ENCODE measurements at regions not wholly inside any gene's neighbourhood (a gene's known extent, or its start where the extent isn't known, plus 50 kb on each side); places are given as distances from the start of the nearest gene placed in this dataset.

- ATAC-seq (no peak), DNase-seq (no peak)
- intact Hi-C loops (cut with micrococcal nuclease) = no loop called here
- peaks cover 4% of the 10 kb centered on the region for H3K9me3 Mint-ChIP-seq
- H3K4me1 Mint-ChIP-seq (ENCODE audit: low read depth) = no peaks in the 10 kb centered on the region
- H3K4me3 Mint-ChIP-seq = no peak overlapping the region
- H3K36me3 Mint-ChIP-seq (ENCODE audit: low read depth) = no peaks in the 10 kb centered on the region
- H3K27me3 Mint-ChIP-seq = no peaks in the 10 kb centered on the region
- TF ChIP-seq CTCF (IDR thresholded peaks at IDR 0.05) = no peak
- ChIA-PET POLR2A (interaction anchor here (0.6 kb wide), 1 partner anchor 9 kb away, joined by 3 read pairs; no protein-coding TSS in a partner anchor), CTCF (no interaction called here)
- H3K27ac Mint-ChIP-seq = no peak overlapping the region
Measured at GRCh38 chr11:98099371-98099770, 921.4 kb upstream of the CNTN5 start.

GRCh38 chr11:98100689-98101088 lies 920.1 kb upstream of the CNTN5 start:
- ChIA-PET CTCF (no interaction called here), POLR2A (no interaction called here)
- Mint-ChIP-seq H3K27ac (no peak overlapping the region), H3K9me3 (peaks cover 4% of the 10 kb centered on the region), H3K4me1 (ENCODE audit: low read depth) (no peaks in the 10 kb centered on the region), H3K4me3 (no peak overlapping the region), H3K27me3 (no peaks in the 10 kb centered on the region), H3K36me3 (ENCODE audit: low read depth) (no peaks in the 10 kb centered on the region)
- TF ChIP-seq CTCF (IDR thresholded peaks at IDR 0.05) = no peak
- DNase-seq (no peak), ATAC-seq (no peak)
- intact Hi-C loops (cut with micrococcal nuclease) = no loop called here

GRCh38 chr11:98101329-98101728 lies 919.4 kb upstream of the CNTN5 start:
- ChIA-PET POLR2A (no interaction called here), CTCF (no interaction called here)
- Mint-ChIP-seq H3K4me1 (ENCODE audit: low read depth) (no peaks in the 10 kb centered on the region), H3K27me3 (no peaks in the 10 kb centered on the region), H3K4me3 (no peak overlapping the region), H3K36me3 (ENCODE audit: low read depth) (no peaks in the 10 kb centered on the region), H3K27ac (no peak overlapping the region), H3K9me3 (peaks cover 4% of the 10 kb centered on the region)
- intact Hi-C loops (cut with micrococcal nuclease) = no loop called here
- ATAC-seq (no peak), DNase-seq (no peak)
- no peak for TF ChIP-seq CTCF (IDR thresholded peaks at IDR 0.05)

GRCh38 chr11:98104249-98104648 lies 916.5 kb upstream of the CNTN5 start:
- Mint-ChIP-seq H3K36me3 (ENCODE audit: low read depth) (no peaks in the 10 kb centered on the region), H3K9me3 (peaks cover 4% of the 10 kb centered on the region), H3K4me3 (no peak overlapping the region), H3K4me1 (ENCODE audit: low read depth) (no peaks in the 10 kb centered on the region), H3K27me3 (no peaks in the 10 kb centered on the region), H3K27ac (no peak overlapping the region)
- no peak for TF ChIP-seq CTCF (IDR thresholded peaks at IDR 0.05)
- ChIA-PET CTCF (no interaction called here), POLR2A (no interaction called here)
- intact Hi-C loops (cut with micrococcal nuclease) = no loop called here
- ATAC-seq (no peak), DNase-seq (no peak)

- Mint-ChIP-seq H3K36me3 (ENCODE audit: low read depth) (no peaks in the 10 kb centered on the region), H3K4me3 (no peak overlapping the region), H3K9me3 (peaks cover 6% of the 10 kb centered on the region), H3K27ac (no peak overlapping the region), H3K4me1 (ENCODE audit: low read depth) (no peaks in the 10 kb centered on the region), H3K27me3 (no peaks in the 10 kb centered on the region)
- no peak for TF ChIP-seq CTCF (IDR thresholded peaks at IDR 0.05)
- no peak for DNase-seq
- CTCF ChIA-PET = no interaction called here
- intact Hi-C loops (cut with micrococcal nuclease) = no loop called here
- POLR2A ChIA-PET = no interaction called here
- ATAC-seq = no peak
Measured at GRCh38 chr11:98107736-98108135, 913.0 kb upstream of the CNTN5 start.
